Pancreas (tissue), 10 donors: ENCODE measurements at regions not wholly inside any gene's neighbourhood (a gene's known extent, or its start where the extent isn't known, plus 50 kb on each side); places are given as distances from the start of the nearest gene placed in this dataset.

Experiments used
- ATAC-seq, 4 donors: fragments of 200-7000 bp; cut with Tn5 transposase; one replicate each; pipeline versions ENCODE4 v1.8.0 to v1.9.1; 2020; ENCODE audit warnings: mild to moderate bottlenecking in 4 of 4, moderate library complexity in 4 of 4
- DNase-seq, 6 donors: peaks; one replicate each; pipeline ENCODE4 v3.0.0-alpha.2; 2020
- FAIRE-seq: peaks from 2 replicates; lab custom pipeline; 2012; peaks lifted over from hg19 to GRCh38; lab: Jason Lieb, UNC
- H3K27ac ChIP-seq, 4 donors: fragments of 200-600 bp; sonication (generic); 1 replicate in 3 of 4; 2 replicates in 1 of 4; pipeline versions ENCODE4 v1.5.0 to v1.8.0; 2020
- H3K27me3 ChIP-seq, 4 donors: fragments of 200-600 bp; one replicate each; pipeline ENCODE4 v1.8.0; 2021
- H3K36me3 ChIP-seq, 3 donors: fragments of 200-600 bp; sonication (generic) in 1 of 3; one replicate each; pipeline versions ENCODE4 v1.5.0 to v1.8.0; 2020 to 2021
- H3K4me1 ChIP-seq, 3 donors: fragments of 200-600 bp; one replicate each; pipeline ENCODE4 v1.8.0; 2021
- H3K4me3 ChIP-seq, 4 donors: fragments of 200-600 bp; sonication (generic) in 2 of 4; one replicate each; pipeline versions ENCODE4 v1.5.0 to v1.8.0; 2020 to 2021
- H3K9me3 ChIP-seq, 4 donors: fragments of 200-600 bp; one replicate each; pipeline ENCODE4 v1.8.0; 2021
- WGBS, 2 donors: extraction: QIAGEN DNeasy Blood & Tissue Kit; methylation state at CpG; one replicate each; pipeline ENCODE4 v1.1.7; 2013; 5-methylcytosine and 5-hydroxymethylcytosine counted together
- intact Hi-C, 3 donors: fragments of 100-400 bp; cut with DNase I; formaldehyde crosslinking; loops; one replicate each; pipeline versions ENCODE4 v1.11.1 to v1.14.2; 2022
- TF ChIP-seq, protein P1 (sequence below), 4 donors: fragments of 200-600 bp; sonication (generic) in 3 of 4; IDR thresholded peaks; one replicate each; pipeline versions ENCODE4 v1.5.0 to v1.8.0; 2021; ENCODE audit warnings: antibody characterized with exemption in 4 of 4
- donor health status: healthy with polysubstance abuse.
- donor health status: DM: no; HTN: no; CAD: no; lungs with moderate emphysema.
- donor health status: DM: no; HTN: no; CAD: no.
- donor health status: control.
- donor health status: control.
- donor health status: Bipolar disorder and iron deficiency.
- donor health status: DM: yes; HTN: yes; CAD: no.
- donor health status: DM: no; HTN: no; CAD: no.
- donor health status: DM: no; HTN: no; CAD: no.
- donor health status: DM: yes; HTN: yes; CAD: no.

DNA sequence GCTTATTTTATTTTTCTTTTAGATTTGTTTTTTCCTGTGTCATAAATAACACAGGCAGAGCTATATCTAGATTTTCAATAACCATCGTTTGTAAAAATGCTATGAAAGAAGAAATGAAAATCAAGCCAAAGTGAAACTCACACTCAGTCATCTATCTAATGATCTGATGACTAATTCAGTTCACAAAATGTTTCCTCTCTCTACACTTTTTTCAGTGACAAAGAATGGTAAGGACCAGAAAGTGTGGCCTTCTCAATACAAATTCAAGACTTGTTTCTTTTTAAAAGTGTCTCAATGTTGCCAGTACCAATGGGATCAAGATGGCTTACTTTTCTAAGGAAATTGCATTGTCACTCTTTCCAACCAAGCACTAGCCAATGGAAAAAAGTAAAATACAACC lies 282.8 kb upstream of the PKN2 start:
- no peak for ATAC-seq
- TF ChIP-seq, protein P1, sequence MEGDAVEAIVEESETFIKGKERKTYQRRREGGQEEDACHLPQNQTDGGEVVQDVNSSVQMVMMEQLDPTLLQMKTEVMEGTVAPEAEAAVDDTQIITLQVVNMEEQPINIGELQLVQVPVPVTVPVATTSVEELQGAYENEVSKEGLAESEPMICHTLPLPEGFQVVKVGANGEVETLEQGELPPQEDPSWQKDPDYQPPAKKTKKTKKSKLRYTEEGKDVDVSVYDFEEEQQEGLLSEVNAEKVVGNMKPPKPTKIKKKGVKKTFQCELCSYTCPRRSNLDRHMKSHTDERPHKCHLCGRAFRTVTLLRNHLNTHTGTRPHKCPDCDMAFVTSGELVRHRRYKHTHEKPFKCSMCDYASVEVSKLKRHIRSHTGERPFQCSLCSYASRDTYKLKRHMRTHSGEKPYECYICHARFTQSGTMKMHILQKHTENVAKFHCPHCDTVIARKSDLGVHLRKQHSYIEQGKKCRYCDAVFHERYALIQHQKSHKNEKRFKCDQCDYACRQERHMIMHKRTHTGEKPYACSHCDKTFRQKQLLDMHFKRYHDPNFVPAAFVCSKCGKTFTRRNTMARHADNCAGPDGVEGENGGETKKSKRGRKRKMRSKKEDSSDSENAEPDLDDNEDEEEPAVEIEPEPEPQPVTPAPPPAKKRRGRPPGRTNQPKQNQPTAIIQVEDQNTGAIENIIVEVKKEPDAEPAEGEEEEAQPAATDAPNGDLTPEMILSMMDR (IDR thresholded peaks at IDR 0.05): no peak
- Histone ChIP-seq H3K27me3 (no peaks in the 10 kb centered on the region), H3K36me3 (no peaks in the 10 kb centered on the region), H3K4me3 (no peak overlapping the region), H3K27ac (no peak overlapping the region), H3K9me3 (no peaks in the 10 kb centered on the region), H3K4me1 (no peaks in the 10 kb centered on the region)
- intact Hi-C loops: no loop called here
- WGBS, 2 donors: 69 to 72% methylated on average over 1 of the region's 1 CpG
- FAIRE-seq: no peak
- DNase-seq: no peak

DNA sequence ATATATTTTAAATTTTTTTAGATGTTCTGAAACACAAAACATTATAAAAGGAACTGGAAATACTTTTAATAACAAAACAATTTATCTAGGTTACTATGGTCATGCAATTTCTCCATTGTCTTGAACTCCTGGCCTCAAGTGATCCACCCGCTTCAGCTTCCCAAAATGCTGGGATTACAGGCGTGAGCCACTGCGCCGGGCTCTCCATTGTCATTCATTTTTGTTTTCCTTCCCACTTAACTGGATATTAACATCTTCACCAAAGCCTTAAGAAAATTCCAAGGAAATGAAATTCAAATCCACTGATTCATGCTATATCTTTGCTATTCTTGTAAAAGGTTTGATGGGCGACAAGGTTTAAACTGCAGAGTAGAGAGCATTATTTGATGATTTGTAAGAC lies 279.5 kb upstream of the PKN2 start:
- no peak overlapping the region for H3K27ac ChIP-seq

DNA sequence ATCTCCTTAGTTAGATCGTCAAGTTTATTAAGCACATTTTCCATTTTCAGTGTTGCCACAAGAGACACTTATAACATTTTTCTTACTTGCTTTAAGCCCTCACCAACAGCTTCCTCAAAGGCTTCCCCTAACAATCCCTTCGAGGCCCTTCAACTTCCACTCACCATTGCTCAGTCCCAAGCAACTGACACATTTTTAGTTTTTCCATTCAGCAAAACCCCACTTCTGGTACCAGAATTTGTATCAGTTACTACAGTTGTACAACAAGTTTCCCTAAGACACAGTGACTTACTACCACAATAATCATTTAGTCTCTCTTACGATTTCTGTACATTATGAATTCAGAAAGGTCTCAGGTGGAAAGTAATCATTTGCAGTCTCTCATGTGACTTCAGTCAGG lies 276.8 kb upstream of the PKN2 start:
- Histone ChIP-seq H3K9me3 (no peaks in the 10 kb centered on the region), H3K4me3 (no peak overlapping the region), H3K36me3 (no peaks in the 10 kb centered on the region), H3K27ac (no peak overlapping the region), H3K27me3 (no peaks in the 10 kb centered on the region), H3K4me1 (no peaks in the 10 kb centered on the region)
- ATAC-seq (no peak), DNase-seq (no peak), FAIRE-seq (no peak)
- WGBS, 2 donors: 88 to 92% methylated on average over 3 of the region's 3 CpGs
- intact Hi-C loops: no loop called here
- TF ChIP-seq, protein P1 (IDR thresholded peaks at IDR 0.05): no peak

More for the DNA sequence above, 279.5 kb upstream of the PKN2 start:
- no peak for FAIRE-seq
- no peaks in the 10 kb centered on the region for H3K27me3 ChIP-seq
- H3K36me3 ChIP-seq: no peaks in the 10 kb centered on the region
- H3K4me1 ChIP-seq: no peaks in the 10 kb centered on the region
- 84 to 87% methylated on average over 5 of the region's 5 CpGs for WGBS, 2 donors
- no peak for ATAC-seq
- TF ChIP-seq, protein P1 (IDR thresholded peaks at IDR 0.05): no peak
- no peak overlapping the region for H3K4me3 ChIP-seq
- no peak for DNase-seq
- no peaks in the 10 kb centered on the region for H3K9me3 ChIP-seq
- intact Hi-C loops: no loop called here

DNA sequence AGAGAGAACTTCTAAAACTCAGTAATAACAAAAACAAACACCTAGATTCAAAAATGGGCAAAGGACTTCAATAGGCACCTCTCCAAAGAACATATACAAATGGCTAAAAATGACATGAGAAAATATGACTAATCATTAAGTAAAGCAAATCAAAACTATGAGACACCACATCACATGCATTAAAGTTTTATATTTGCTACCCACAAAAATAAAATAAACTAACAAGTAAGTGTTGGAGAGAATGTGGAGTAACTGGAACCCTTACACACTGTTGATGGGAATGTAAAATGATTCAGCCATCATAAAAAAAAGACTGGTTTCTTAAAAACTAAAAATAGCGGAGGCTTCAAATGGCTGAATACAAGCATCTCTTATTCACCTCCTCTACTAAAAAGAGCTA lies 262.1 kb upstream of the PKN2 start:
- intact Hi-C loops: no loop called here
- no peak for DNase-seq
- 89 to 98% methylated on average over 1 of the region's 1 CpG for WGBS, 2 donors
- Histone ChIP-seq H3K27ac (no peak overlapping the region), H3K9me3 (no peaks in the 10 kb centered on the region), H3K27me3 (no peaks in the 10 kb centered on the region), H3K36me3 (no peaks in the 10 kb centered on the region), H3K4me1 (no peaks in the 10 kb centered on the region), H3K4me3 (no peak overlapping the region)
- no peak for ATAC-seq
- FAIRE-seq: no peak
- TF ChIP-seq, protein P1 (IDR thresholded peaks at IDR 0.05): no peak

DNA sequence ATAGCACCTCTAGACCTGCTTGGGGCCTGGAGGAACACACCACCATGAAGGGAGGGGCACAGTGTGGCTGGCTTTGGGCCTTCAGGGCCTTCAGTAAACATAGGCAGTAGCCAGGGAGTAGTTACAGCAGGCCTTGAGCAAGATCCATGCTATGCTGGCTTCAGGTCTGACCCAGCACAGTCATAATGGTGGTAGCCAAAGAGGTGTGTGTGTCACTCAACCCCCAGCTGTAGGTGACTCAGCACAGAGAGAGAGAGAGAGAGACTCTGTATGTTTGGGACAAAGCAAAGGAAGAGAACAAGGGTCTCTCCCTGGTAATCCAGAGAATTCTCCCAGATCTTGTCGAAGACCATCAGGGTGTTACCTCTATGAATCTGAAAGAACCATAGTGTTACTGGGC lies 250.5 kb upstream of the PKN2 start:
- 83 to 90% methylated on average over 1 of the region's 1 CpG for WGBS, 2 donors
- intact Hi-C loops: no loop called here
- FAIRE-seq: no peak

More for the DNA sequence above, 250.5 kb upstream of the PKN2 start:
- H3K4me1 ChIP-seq: no peaks in the 10 kb centered on the region
- no peaks in the 10 kb centered on the region for H3K9me3 ChIP-seq
- H3K4me3 ChIP-seq: no peak overlapping the region
- DNase-seq (no peak), ATAC-seq (no peak)
- no peak overlapping the region for H3K27ac ChIP-seq
- TF ChIP-seq, protein P1 (IDR thresholded peaks at IDR 0.05): no peak
- no peaks in the 10 kb centered on the region for H3K27me3 ChIP-seq
- no peaks in the 10 kb centered on the region for H3K36me3 ChIP-seq
